CD4-positive, alpha-beta T cell (primary cell): ENCODE measurements at regions not wholly inside any gene's neighbourhood (a gene's known extent, or its start where the extent isn't known, plus 50 kb on each side); places are given as distances from the start of the nearest gene placed in this dataset.

Experiments used
- ATAC-seq: fragments of 200-7000 bp; cut with Tn5 transposase; one replicate; pipeline ENCODE4 v1.10.0; 2022; ENCODE audit warnings: mild to moderate bottlenecking; ENCODE audit not compliant: poor library complexity
- CTCF ChIA-PET: fragments of 350-600 bp; sonication (Branson Sonifier 250); formaldehyde crosslinking; loops from one replicate; lab custom pipeline; 2021; ENCODE audit warnings: antibody characterized with exemption, inconsistent platforms; lab: Charles Lee
- POLR2A ChIA-PET: fragments of 350-600 bp; sonication (Branson Sonifier 250); formaldehyde crosslinking; loops from one replicate; lab custom pipeline; 2021; ENCODE audit warnings: antibody characterized with exemption, inconsistent platforms; lab: Charles Lee
- DNase-seq, 14 experiments: peaks; one replicate each; pipeline ENCODE4 v3.0.0-alpha.2; 2013 to 2020; ENCODE audit warnings: mixed read lengths in 2 of 14
- H3K27ac ChIP-seq, 2 donors: one replicate each; pipeline versions ENCODE4 v1.5.1 to v1.7.0; 2013; ENCODE audit warnings: low read length in 2 of 2, low read depth in 1 of 2, mild to moderate bottlenecking in 1 of 2
- H3K27me3 ChIP-seq, 2 experiments: 1 replicate in 1 of 2; 2 replicates in 1 of 2; pipeline versions ENCODE4 v1.6.1 to v1.7.0; 2013; ENCODE audit warnings: low read length in 2 of 2, control low read depth in 1 of 2, mild to moderate bottlenecking in 1 of 2, moderate library complexity in 1 of 2; ENCODE audit not compliant: insufficient read depth in 2 of 2, control insufficient read depth in 1 of 2
- H3K36me3 ChIP-seq: one replicate; pipeline ENCODE4 v1.6.1; 2013; ENCODE audit warnings: low read length, control low read depth; ENCODE audit not compliant: insufficient read depth
- H3K4me1 ChIP-seq: one replicate; pipeline ENCODE4 v1.6.1; 2013; ENCODE audit warnings: low read length, control low read depth; ENCODE audit not compliant: insufficient read depth
- H3K4me3 ChIP-seq: one replicate; pipeline ENCODE4 v1.5.1; 2013; ENCODE audit warnings: mild to moderate bottlenecking, low read length, moderate library complexity
- H3K9me3 ChIP-seq, 2 experiments: 1 replicate in 1 of 2; 2 replicates in 1 of 2; pipeline versions ENCODE4 v1.6.1 to v1.7.0; 2013; ENCODE audit warnings: low read length in 2 of 2, mild to moderate bottlenecking in 2 of 2, control low read depth in 1 of 2, moderate library complexity in 1 of 2; ENCODE audit not compliant: control insufficient read depth in 1 of 2, insufficient read depth in 1 of 2
- H3K27ac Mint-ChIP-seq: one replicate; pipeline ENCODE4 v1.8.0; 2020; ENCODE audit warnings: mixed read lengths
- H3K27me3 Mint-ChIP-seq: one replicate; pipeline ENCODE4 v1.8.0; 2021; ENCODE audit warnings: mixed read lengths
- H3K36me3 Mint-ChIP-seq: one replicate; pipeline ENCODE4 v1.8.0; 2021; ENCODE audit warnings: low read depth, mixed read lengths
- H3K4me1 Mint-ChIP-seq: one replicate; pipeline ENCODE4 v1.8.0; 2021; ENCODE audit warnings: low read depth, mixed read lengths
- H3K4me3 Mint-ChIP-seq: one replicate; pipeline ENCODE4 v1.8.0; 2020; ENCODE audit warnings: mild to moderate bottlenecking, mixed read lengths
- H3K9me3 Mint-ChIP-seq: one replicate; pipeline ENCODE4 v1.8.0; 2020; ENCODE audit warnings: mixed read lengths
- intact Hi-C, 2 experiments: fragments of 100-400 bp; cut with DNase I in 1 of 2; cut with micrococcal nuclease in 1 of 2; formaldehyde crosslinking; loops; one replicate each; pipeline versions ENCODE4 v1.15.1 to v1.9.0; 2023 to 2025; cut with DNase I, micrococcal nuclease
- TF ChIP-seq, protein P1 (sequence below): fragments of 200-600 bp; IDR thresholded peaks from one replicate; pipeline ENCODE4 v1.8.0; 2022; ENCODE audit warnings: antibody characterized with exemption, mild to moderate bottlenecking

DNA sequence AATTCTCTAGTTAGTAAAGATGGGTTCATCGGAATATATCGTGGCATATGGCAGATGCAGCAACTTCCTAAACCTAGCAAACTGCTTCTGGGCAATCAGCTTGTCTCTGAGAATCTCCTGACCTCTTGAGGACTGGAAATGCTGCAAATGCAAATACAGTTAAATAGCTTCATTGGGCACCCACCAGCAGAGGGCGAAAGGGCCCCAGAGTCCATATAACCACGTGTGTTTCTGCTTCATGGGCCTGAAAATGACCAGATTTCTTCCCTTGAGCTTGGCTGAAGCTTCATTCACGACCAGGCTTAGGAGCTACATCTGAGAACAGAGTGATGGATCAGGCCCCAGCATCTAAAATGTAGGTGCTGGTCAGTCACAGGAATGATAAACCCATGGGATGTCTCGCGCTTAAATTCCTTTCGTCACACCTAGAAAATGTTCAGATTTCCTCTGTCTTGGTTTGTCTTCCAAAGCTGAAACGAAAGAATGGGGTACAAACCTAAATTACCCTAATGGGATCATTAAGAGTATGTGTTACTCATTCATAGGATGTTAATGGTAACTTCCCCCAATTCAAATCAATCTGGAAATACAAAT is 1482.5 kb upstream of the TMEM132C start:
- Histone ChIP-seq H3K4me1 (no peaks in the 10 kb centered on the region), H3K27me3 (no peaks in the 10 kb centered on the region), H3K4me3 (no peak overlapping the region), H3K27ac (no peak overlapping the region), H3K36me3 (no peaks in the 10 kb centered on the region), H3K9me3 (no peaks in the 10 kb centered on the region)
- Mint-ChIP-seq H3K9me3 (no peaks in the 10 kb centered on the region), H3K36me3 (no peaks in the 10 kb centered on the region), H3K27me3 (no peaks in the 10 kb centered on the region), H3K27ac (no peak overlapping the region), H3K4me3 (no peak overlapping the region), H3K4me1 (no peaks in the 10 kb centered on the region)
- ATAC-seq (no peak), DNase-seq (peak in 6 of 14 experiments; percentile 2 to 50 (median 27))
- intact Hi-C loops: no loop called here
- POLR2A ChIA-PET: interaction anchor here (0.7 kb wide), 1 partner anchor 277 kb away, joined by 3 read pairs; no protein-coding TSS in a partner anchor
- CTCF ChIA-PET: interaction anchor here (1.6 to 1.7 kb wide), 2 partner anchors 9 to 37 kb away, joined by 4 to 6 read pairs; no protein-coding TSS in a partner anchor
- TF ChIP-seq, protein P1, sequence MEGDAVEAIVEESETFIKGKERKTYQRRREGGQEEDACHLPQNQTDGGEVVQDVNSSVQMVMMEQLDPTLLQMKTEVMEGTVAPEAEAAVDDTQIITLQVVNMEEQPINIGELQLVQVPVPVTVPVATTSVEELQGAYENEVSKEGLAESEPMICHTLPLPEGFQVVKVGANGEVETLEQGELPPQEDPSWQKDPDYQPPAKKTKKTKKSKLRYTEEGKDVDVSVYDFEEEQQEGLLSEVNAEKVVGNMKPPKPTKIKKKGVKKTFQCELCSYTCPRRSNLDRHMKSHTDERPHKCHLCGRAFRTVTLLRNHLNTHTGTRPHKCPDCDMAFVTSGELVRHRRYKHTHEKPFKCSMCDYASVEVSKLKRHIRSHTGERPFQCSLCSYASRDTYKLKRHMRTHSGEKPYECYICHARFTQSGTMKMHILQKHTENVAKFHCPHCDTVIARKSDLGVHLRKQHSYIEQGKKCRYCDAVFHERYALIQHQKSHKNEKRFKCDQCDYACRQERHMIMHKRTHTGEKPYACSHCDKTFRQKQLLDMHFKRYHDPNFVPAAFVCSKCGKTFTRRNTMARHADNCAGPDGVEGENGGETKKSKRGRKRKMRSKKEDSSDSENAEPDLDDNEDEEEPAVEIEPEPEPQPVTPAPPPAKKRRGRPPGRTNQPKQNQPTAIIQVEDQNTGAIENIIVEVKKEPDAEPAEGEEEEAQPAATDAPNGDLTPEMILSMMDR: peak; percentile 19

DNA sequence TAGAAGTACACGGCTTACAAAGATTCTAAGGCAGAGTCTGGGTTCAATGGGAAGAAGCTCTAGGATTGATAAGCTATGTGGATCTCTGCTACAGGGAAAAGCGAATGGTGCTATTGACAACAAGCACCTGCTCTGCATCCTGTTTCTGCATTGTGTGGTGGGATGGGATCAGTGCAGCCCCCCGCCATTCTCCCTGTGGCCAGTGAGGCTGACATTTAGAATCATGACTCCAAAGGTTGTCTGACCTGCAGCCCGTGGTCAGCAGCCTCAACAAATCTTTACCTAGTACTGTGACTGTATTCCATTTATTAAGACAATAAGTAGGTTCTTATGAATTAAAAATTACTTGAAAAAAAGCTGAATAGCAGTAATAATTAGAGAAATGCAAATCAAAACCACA is 1477.0 kb upstream of the TMEM132C start:
- Mint-ChIP-seq H3K4me3 (no peak overlapping the region), H3K4me1 (no peaks in the 10 kb centered on the region), H3K36me3 (no peaks in the 10 kb centered on the region), H3K27me3 (no peaks in the 10 kb centered on the region), H3K27ac (no peak overlapping the region), H3K9me3 (no peaks in the 10 kb centered on the region)
- H3K4me1 ChIP-seq: no peaks in the 10 kb centered on the region
- CTCF ChIA-PET: no interaction called here
- POLR2A ChIA-PET: no interaction called here
- H3K36me3 ChIP-seq: no peaks in the 10 kb centered on the region
- H3K27me3 ChIP-seq: no peaks in the 10 kb centered on the region
- ATAC-seq: no peak
- TF ChIP-seq, protein P1: no peak
- no peak for DNase-seq
- no peak overlapping the region for H3K27ac ChIP-seq
- H3K9me3 ChIP-seq: no peaks in the 10 kb centered on the region
- intact Hi-C loops: no loop called here
- no peak overlapping the region for H3K4me3 ChIP-seq

DNA sequence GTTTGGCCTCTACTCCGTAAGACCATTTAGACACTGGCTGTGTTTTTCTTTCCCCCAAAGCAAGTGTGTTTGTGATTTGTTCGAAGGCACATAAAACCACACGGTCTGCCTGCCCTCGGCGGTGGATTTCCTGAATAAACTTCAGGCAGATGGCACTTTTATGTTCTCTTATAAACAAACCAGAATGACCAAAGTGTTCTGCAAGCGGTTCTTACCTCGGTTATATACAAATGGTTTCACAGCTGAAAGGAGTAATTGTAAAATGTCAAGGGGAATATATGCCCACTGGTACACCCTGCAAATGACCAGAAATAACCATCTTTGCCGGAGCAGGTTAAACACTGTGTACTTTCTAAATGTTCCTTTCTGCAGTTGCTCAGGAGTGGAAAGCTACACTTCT is 1475.8 kb upstream of the TMEM132C start:
- Mint-ChIP-seq H3K4me3 (no peak overlapping the region), H3K36me3 (no peaks in the 10 kb centered on the region), H3K27me3 (no peaks in the 10 kb centered on the region), H3K4me1 (no peaks in the 10 kb centered on the region), H3K9me3 (no peaks in the 10 kb centered on the region), H3K27ac (no peak overlapping the region)
- Histone ChIP-seq H3K36me3 (no peaks in the 10 kb centered on the region), H3K27ac (no peak overlapping the region), H3K4me3 (no peak overlapping the region), H3K9me3 (no peaks in the 10 kb centered on the region), H3K4me1 (no peaks in the 10 kb centered on the region), H3K27me3 (no peaks in the 10 kb centered on the region)
- TF ChIP-seq, protein P1: no peak
- ChIA-PET CTCF (no interaction called here), POLR2A (no interaction called here)
- no peak for ATAC-seq
- intact Hi-C loops: no loop called here
- DNase-seq: no peak
